Gastrocnemius medialis (tissue), 4 donors: ENCODE measurements at regions not wholly inside any gene's neighbourhood (a gene's known extent, or its start where the extent isn't known, plus 50 kb on each side); places are given as distances from the start of the nearest gene placed in this dataset.

Experiments used
- POLR2A ChIP-seq, 2 donors: fragments of 450-650 bp; IDR thresholded peaks; one replicate each; pipeline ENCODE4 v1.6.1; 2017; ENCODE audit warnings: antibody characterized with exemption in 2 of 2, mild to moderate bottlenecking in 2 of 2, moderate library complexity in 2 of 2
- TF ChIP-seq, protein P1 (sequence below), 5 experiments: fragments of 450-650 bp in 3 of 5; fragments of 200-600 bp in 2 of 5; sonication (generic) in 2 of 5; IDR thresholded peaks in 4 of 5; conservative IDR thresholded peaks in 1 of 5; 1 replicate in 4 of 5; 2 replicates in 1 of 5; pipeline ENCODE4 v1.5.1; 2016 to 2019; ENCODE audit warnings: antibody characterized with exemption in 5 of 5, mild to moderate bottlenecking in 3 of 5, moderate library complexity in 3 of 5

DNA sequence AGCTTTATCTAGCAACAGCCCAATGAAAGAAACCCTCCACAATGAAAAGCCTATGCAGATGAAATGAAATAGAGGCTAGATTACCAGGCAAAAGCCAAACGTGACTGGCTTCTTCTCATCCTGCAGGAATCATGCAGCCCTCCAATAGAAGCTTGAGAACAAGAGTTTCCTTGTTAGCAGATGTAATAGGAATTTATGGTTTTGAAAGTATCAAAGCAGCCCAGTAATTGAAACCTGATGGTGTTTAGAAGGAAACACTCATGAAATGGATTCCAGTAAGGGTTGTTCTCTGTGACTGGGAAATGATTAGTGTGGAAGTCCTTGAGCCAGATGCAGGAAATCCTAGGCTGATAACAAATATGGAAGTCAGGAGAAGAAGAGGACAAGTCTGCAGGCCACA, 320.3 kb upstream of the TSPY4 start:
- TF ChIP-seq POLR2A (IDR thresholded peaks at IDR 0.05), result no peak
- TF ChIP-seq, protein P1, sequence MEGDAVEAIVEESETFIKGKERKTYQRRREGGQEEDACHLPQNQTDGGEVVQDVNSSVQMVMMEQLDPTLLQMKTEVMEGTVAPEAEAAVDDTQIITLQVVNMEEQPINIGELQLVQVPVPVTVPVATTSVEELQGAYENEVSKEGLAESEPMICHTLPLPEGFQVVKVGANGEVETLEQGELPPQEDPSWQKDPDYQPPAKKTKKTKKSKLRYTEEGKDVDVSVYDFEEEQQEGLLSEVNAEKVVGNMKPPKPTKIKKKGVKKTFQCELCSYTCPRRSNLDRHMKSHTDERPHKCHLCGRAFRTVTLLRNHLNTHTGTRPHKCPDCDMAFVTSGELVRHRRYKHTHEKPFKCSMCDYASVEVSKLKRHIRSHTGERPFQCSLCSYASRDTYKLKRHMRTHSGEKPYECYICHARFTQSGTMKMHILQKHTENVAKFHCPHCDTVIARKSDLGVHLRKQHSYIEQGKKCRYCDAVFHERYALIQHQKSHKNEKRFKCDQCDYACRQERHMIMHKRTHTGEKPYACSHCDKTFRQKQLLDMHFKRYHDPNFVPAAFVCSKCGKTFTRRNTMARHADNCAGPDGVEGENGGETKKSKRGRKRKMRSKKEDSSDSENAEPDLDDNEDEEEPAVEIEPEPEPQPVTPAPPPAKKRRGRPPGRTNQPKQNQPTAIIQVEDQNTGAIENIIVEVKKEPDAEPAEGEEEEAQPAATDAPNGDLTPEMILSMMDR (IDR thresholded peaks at IDR 0.05 in 4 of 5, conservative IDR thresholded peaks at IDR 0.05 in 1 of 5), result no peak
